ENCODE measurements at regions not wholly inside any gene's neighbourhood (a gene's known extent, or its start where the extent isn't known, plus 50 kb on each side); places are given as distances from the start of the nearest gene placed in this dataset.

- Histone ChIP-seq H3K27ac (no peak overlapping the region), H3K4me3 (ENCODE audit: low read depth, low read length) (no peak overlapping the region), H3K36me3 (replicated peaks) (no peaks in the 10 kb centered on the region), H3K27me3 (replicated peaks) (no peaks in the 10 kb centered on the region)
- in situ Hi-C loops (cut with HindIII; ENCODE audit: low pct_ligation_motif_present, low sequenced_read_pairs), result no loop called here
- no peak for TF ChIP-seq CTCF (IDR thresholded peaks at IDR 0.05; ENCODE audit: low read depth, low read length, missing control alignments)
- no peak for DNase-seq
Measured at GRCh38 chr12:25018146-25018545, 69.2 kb upstream of the BCAT1 start.

GRCh38 chr12:25017336-25017735, 68.4 kb upstream of the BCAT1 start:
- no peak for TF ChIP-seq CTCF (IDR thresholded peaks at IDR 0.05; ENCODE audit: low read depth, low read length, missing control alignments)
- Histone ChIP-seq H3K4me3 (ENCODE audit: low read depth, low read length) (no peak overlapping the region), H3K27me3 (replicated peaks) (no peaks in the 10 kb centered on the region), H3K27ac (no peak overlapping the region), H3K36me3 (replicated peaks) (no peaks in the 10 kb centered on the region)
- DNase-seq, result peak; percentile 11
- in situ Hi-C loops (cut with HindIII; ENCODE audit: low pct_ligation_motif_present, low sequenced_read_pairs), result no loop called here

- H3K27ac ChIP-seq, result no peak overlapping the region
- DNase-seq, result no peak
- H3K4me3 ChIP-seq (ENCODE audit: low read depth, low read length), result no peak overlapping the region
- in situ Hi-C loops (cut with HindIII; ENCODE audit: low pct_ligation_motif_present, low sequenced_read_pairs), result no loop called here
- no peaks in the 10 kb centered on the region for H3K27me3 ChIP-seq (replicated peaks)
- H3K36me3 ChIP-seq (replicated peaks), result no peaks in the 10 kb centered on the region
- no peak for TF ChIP-seq CTCF (IDR thresholded peaks at IDR 0.05; ENCODE audit: low read depth, low read length, missing control alignments)
Measured at GRCh38 chr12:25014961-25015360, 66.1 kb upstream of the BCAT1 start.

DNA sequence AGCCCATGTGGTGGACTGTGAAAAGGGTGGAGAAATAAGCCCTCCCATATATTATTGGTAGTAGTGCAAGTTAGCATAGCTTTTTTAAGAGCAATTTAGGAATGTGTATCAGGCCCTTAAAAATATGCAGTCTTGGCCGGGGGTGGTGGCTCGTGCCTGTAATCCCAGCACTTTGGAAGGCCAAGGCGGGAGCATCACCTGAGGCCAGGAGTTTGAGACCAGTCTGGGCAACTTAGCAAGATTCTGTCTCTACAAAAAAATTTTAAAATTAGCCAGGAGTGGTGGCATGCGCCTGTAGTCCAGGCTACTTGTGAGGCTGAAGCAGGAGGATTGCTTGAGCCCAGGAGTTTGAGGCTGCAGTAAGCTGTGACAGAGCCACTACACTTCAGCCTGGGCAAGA, 64.2 kb upstream of the BCAT1 start:
- H3K27me3 ChIP-seq (replicated peaks), result no peaks in the 10 kb centered on the region
- in situ Hi-C loops (cut with HindIII; ENCODE audit: low pct_ligation_motif_present, low sequenced_read_pairs), result no loop called here
- no peak for TF ChIP-seq CTCF (IDR thresholded peaks at IDR 0.05; ENCODE audit: low read depth, low read length, missing control alignments)

DNA sequence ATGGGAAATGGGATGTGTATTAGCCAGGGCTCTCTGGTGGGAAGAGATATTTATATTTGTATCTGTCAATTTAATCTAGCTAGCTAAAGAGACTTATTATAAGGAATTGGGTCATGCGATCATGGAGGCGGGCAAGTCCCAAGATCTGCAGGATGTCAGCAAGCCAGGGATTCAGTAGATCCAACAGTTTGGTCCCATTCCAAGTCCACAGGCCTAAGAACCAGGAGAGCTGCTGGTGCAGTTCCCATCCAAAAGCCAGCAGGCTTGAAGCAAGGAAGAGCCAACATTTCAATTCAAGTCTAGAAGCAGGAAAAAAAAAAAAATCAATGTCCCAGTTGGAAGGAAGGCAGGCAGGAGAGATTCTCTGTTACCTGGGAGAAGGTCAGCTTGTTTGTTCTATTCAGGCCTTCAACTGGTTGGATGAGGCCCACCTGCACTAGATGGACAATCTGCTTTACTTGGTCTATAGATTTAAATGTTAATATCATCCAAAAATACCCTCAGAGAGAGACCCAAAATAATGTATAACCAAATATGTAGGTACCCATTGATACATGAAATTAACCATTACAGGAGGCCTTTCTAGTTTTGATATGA, 60.7 kb upstream of the BCAT1 start:
- H3K27me3 ChIP-seq (replicated peaks), result no peaks in the 10 kb centered on the region
- H3K27ac ChIP-seq, result no peak overlapping the region
- TF ChIP-seq CTCF (IDR thresholded peaks at IDR 0.05; ENCODE audit: low read depth, low read length, missing control alignments), result no peak
- H3K4me3 ChIP-seq (ENCODE audit: low read depth, low read length), result no peak overlapping the region
- in situ Hi-C loops (cut with HindIII; ENCODE audit: low pct_ligation_motif_present, low sequenced_read_pairs), result no loop called here
- DNase-seq, result no peak
- H3K36me3 ChIP-seq (replicated peaks), result no peaks in the 10 kb centered on the region

More for the DNA sequence above, 64.2 kb upstream of the BCAT1 start:
- Histone ChIP-seq H3K4me3 (ENCODE audit: low read depth, low read length) (no peak overlapping the region), H3K36me3 (replicated peaks) (no peaks in the 10 kb centered on the region), H3K27ac (no peak overlapping the region)
- DNase-seq, result no peak

- Histone ChIP-seq H3K27ac (no peak overlapping the region), H3K36me3 (replicated peaks) (no peaks in the 10 kb centered on the region), H3K4me3 (ENCODE audit: low read depth, low read length) (no peak overlapping the region), H3K27me3 (replicated peaks) (no peaks in the 10 kb centered on the region)
- in situ Hi-C loops (cut with HindIII; ENCODE audit: low pct_ligation_motif_present, low sequenced_read_pairs), result no loop called here
- TF ChIP-seq CTCF (IDR thresholded peaks at IDR 0.05; ENCODE audit: low read depth, low read length, missing control alignments), result no peak
- no peak for DNase-seq
Measured at GRCh38 chr12:25005376-25005775, 56.5 kb upstream of the BCAT1 start.

Data from brain microvascular endothelial cell (primary cell).